PC-3 (cell line): ENCODE measurements at regions not wholly inside any gene's neighbourhood (a gene's known extent, or its start where the extent isn't known, plus 50 kb on each side); places are given as distances from the start of the nearest gene placed in this dataset.

ENCODE experiments used
- ATAC-seq: fragments of 200-7000 bp; cut with Tn5 transposase; 2 replicates; pipeline ENCODE4 v1.9.1; 2020; ENCODE audit warnings: mild to moderate bottlenecking, moderate library complexity
- BruUV-seq: library from RNA; stranded (reverse); fragments of 400-500 nt; replicated peaks from 2 replicates; lab custom pipeline; 2021; lab: Mats Ljungman, UMichigan
- CTCF ChIA-PET: fragments of 300-600 bp; sonication (Branson Sonifier 250); formaldehyde crosslinking; loops from one replicate; lab custom pipeline; 2022; ENCODE audit warnings: antibody characterized with exemption; lab: Charles Lee
- POLR2A ChIA-PET: fragments of 300-600 bp; sonication (Branson Sonifier 250); formaldehyde crosslinking; loops from one replicate; lab custom pipeline; 2022; ENCODE audit warnings: antibody characterized with exemption; ENCODE audit not compliant: unreplicated experiment; lab: Charles Lee
- DNase-seq: peaks from one replicate; pipeline ENCODE4 v3.0.0-alpha.2; 2015
- H2AFZ ChIP-seq: fragments of 300-600 bp; sonication (generic); 2 replicates; pipeline ENCODE4 v1.6.0; 2016; ENCODE audit warnings: antibody characterized with exemption, low read length
- H3F3A ChIP-seq: fragments of 300-600 bp; sonication (generic); one replicate; pipeline ENCODE4 v1.6.0; 2017; ENCODE audit warnings: antibody characterized with exemption, low read length, control low read depth, mild to moderate bottlenecking; ENCODE audit not compliant: unreplicated experiment
- H3K27ac ChIP-seq: fragments of 300-600 bp; sonication (generic); 2 replicates; pipeline ENCODE4 v1.5.1; 2016; ENCODE audit warnings: mild to moderate bottlenecking, low read length
- H3K27me3 ChIP-seq: fragments of 300-600 bp; sonication (generic); 2 replicates; pipeline ENCODE4 v1.6.1; 2016; ENCODE audit warnings: low read length, mixed read lengths
- H3K36me3 ChIP-seq: fragments of 300-600 bp; sonication (generic); 2 replicates; pipeline ENCODE4 v1.6.1; 2016; ENCODE audit warnings: low read depth, mixed run types, low read length, mixed read lengths
- H3K4me1 ChIP-seq: fragments of 300-600 bp; sonication (generic); 2 replicates; pipeline ENCODE4 v1.5.1; 2016; ENCODE audit warnings: low read length; ENCODE audit not compliant: insufficient read depth
- H3K4me2 ChIP-seq: fragments of 300-600 bp; sonication (generic); 2 replicates; pipeline ENCODE4 v1.6.0; 2016; ENCODE audit warnings: low read length
- H3K4me3 ChIP-seq: fragments of 300-600 bp; sonication (generic); 2 replicates; pipeline ENCODE4 v1.5.1; 2016; ENCODE audit warnings: mild to moderate bottlenecking, low read length, mixed read lengths
- H3K79me2 ChIP-seq: fragments of 300-600 bp; sonication (generic); 2 replicates; pipeline ENCODE4 v1.6.1; 2017; ENCODE audit warnings: low read length, mixed read lengths
- H3K9ac ChIP-seq: fragments of 300-600 bp; sonication (generic); 2 replicates; pipeline ENCODE4 v1.6.0; 2016; ENCODE audit warnings: mild to moderate bottlenecking, low read length
- H3K9me2 ChIP-seq: fragments of 300-600 bp; sonication (generic); replicated peaks from 2 replicates; pipeline ENCODE4 v1.6.1; 2016; ENCODE audit warnings: mixed run types, low read length, mixed read lengths
- H3K9me3 ChIP-seq: fragments of 300-600 bp; sonication (generic); 2 replicates; pipeline ENCODE4 v1.6.1; 2016; ENCODE audit warnings: low read length, mixed read lengths
- H4K20me1 ChIP-seq: fragments of 300-600 bp; sonication (generic); 2 replicates; pipeline ENCODE4 v1.6.1; 2016; ENCODE audit warnings: low read length, mixed read lengths
- EZH2 ChIP-seq: fragments of 300-600 bp; sonication (generic); IDR thresholded peaks from one replicate; pipeline ENCODE4 v1.6.1; 2017; ENCODE audit warnings: antibody characterized with exemption, mild to moderate bottlenecking, low read length; ENCODE audit not compliant: unreplicated experiment
- EZH2phosphoT487 ChIP-seq: fragments of 300-600 bp; sonication (generic); IDR thresholded peaks from 2 replicates; pipeline ENCODE4 v1.6.1; 2018; ENCODE audit warnings: mild to moderate bottlenecking, antibody characterized with exemption, low read length, borderline replicate concordance
- intact Hi-C: fragments of 100-400 bp; cut with micrococcal nuclease; formaldehyde crosslinking; loops from 2 replicates; pipeline ENCODE4 v1.9.0; 2023
- TF ChIP-seq, protein P1 (sequence below): fragments of 300-600 bp; sonication (generic); conservative IDR thresholded peaks from 2 replicates; pipeline ENCODE4 v1.5.1; 2017; ENCODE audit warnings: antibody characterized with exemption, low read depth, mild to moderate bottlenecking, low read length

DNA sequence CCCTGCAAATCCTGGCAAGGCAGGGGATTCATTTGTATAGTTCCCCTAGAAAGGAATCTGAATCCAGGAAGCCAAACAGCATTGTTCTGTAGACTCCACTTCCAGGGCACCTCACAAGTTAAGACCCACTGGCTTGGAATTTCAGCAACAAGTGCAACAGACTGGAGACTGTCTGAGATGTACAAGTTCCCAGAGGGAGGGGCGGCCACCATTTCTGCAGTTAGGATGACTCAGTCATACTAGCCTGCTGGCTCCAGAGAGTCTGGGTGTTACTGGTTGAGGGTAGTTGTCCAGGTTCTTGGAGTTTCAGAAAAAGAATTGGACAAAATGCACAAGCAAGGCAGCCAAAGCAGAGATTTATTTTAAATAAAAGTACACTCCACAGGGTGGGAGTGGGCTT, 384.2 kb downstream of the DSC3 start:
- POLR2A ChIA-PET: no interaction called here

DNA sequence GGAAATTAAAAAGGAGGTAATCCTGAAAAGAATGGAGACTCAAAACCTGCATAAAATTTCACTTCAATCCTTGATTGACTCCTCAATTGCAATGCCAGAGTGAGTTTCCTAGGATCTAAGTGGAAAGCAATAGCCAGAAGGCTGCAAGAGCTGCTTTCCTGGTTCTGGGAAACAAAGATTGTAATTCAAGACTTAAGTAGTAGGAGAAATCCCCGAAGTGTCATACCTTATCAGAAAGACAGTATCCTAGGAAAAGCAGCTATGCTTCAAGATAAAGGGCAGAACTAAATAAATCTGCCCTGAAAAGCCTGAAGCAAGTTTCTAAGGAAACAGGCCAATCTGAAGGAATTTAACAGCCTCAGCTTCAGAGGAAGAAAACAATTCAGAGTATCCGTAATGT, 390.2 kb downstream of the DSC3 start:
- no peak for ATAC-seq
- H3K36me3 ChIP-seq: no peaks in the 10 kb centered on the region
- ChIA-PET CTCF (no interaction called here), POLR2A (no interaction called here)
- H3K27me3 ChIP-seq: no peaks in the 10 kb centered on the region
- no peaks in the 10 kb centered on the region for H3K79me2 ChIP-seq
- intact Hi-C loops: no loop called here
- DNase-seq: no peak
- no peaks in the 10 kb centered on the region for H3K4me1 ChIP-seq
- no TSS peak for BruUV-seq
- H3K9ac ChIP-seq: no peak overlapping the region
- no peak overlapping the region for H3K27ac ChIP-seq
- TF ChIP-seq, protein P1, sequence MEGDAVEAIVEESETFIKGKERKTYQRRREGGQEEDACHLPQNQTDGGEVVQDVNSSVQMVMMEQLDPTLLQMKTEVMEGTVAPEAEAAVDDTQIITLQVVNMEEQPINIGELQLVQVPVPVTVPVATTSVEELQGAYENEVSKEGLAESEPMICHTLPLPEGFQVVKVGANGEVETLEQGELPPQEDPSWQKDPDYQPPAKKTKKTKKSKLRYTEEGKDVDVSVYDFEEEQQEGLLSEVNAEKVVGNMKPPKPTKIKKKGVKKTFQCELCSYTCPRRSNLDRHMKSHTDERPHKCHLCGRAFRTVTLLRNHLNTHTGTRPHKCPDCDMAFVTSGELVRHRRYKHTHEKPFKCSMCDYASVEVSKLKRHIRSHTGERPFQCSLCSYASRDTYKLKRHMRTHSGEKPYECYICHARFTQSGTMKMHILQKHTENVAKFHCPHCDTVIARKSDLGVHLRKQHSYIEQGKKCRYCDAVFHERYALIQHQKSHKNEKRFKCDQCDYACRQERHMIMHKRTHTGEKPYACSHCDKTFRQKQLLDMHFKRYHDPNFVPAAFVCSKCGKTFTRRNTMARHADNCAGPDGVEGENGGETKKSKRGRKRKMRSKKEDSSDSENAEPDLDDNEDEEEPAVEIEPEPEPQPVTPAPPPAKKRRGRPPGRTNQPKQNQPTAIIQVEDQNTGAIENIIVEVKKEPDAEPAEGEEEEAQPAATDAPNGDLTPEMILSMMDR: no peak
- no peak for TF ChIP-seq EZH2
- TF ChIP-seq EZH2phosphoT487: no peak
- H3F3A ChIP-seq: no peaks in the 10 kb centered on the region
- H3K9me2 ChIP-seq: no peaks in the 10 kb centered on the region
- H2AFZ ChIP-seq: no peak overlapping the region
- no peaks in the 10 kb centered on the region for H4K20me1 ChIP-seq
- H3K4me3 ChIP-seq: no peak overlapping the region
- H3K9me3 ChIP-seq: no peaks in the 10 kb centered on the region
- no peak overlapping the region for H3K4me2 ChIP-seq

More for the DNA sequence above, 384.2 kb downstream of the DSC3 start:
- Histone ChIP-seq H2AFZ (no peak overlapping the region), H3K4me2 (no peak overlapping the region), H3K36me3 (no peaks in the 10 kb centered on the region), H4K20me1 (no peaks in the 10 kb centered on the region), H3K4me3 (no peak overlapping the region), H3F3A (no peaks in the 10 kb centered on the region), H3K9me3 (no peaks in the 10 kb centered on the region), H3K79me2 (no peaks in the 10 kb centered on the region), H3K27me3 (no peaks in the 10 kb centered on the region), H3K9me2 (no peaks in the 10 kb centered on the region), H3K9ac (no peak overlapping the region), H3K27ac (no peak overlapping the region), H3K4me1 (no peaks in the 10 kb centered on the region)
- no peak for DNase-seq
- ATAC-seq: no peak
- BruUV-seq: no TSS peak
- TF ChIP-seq, protein P1: no peak
- TF ChIP-seq EZH2phosphoT487 (no peak), EZH2 (no peak)
- CTCF ChIA-PET: no interaction called here
- intact Hi-C loops: no loop called here

GRCh38 chr18:30650499-30650898, 392.0 kb downstream of the DSC3 start:
- H2AFZ ChIP-seq: no peak overlapping the region
- POLR2A ChIA-PET: no interaction called here
- intact Hi-C loops: no loop called here

More at GRCh38 chr18:30650499-30650898, 392.0 kb downstream of the DSC3 start:
- Histone ChIP-seq H3K9me2 (no peaks in the 10 kb centered on the region), H3K4me1 (no peaks in the 10 kb centered on the region), H4K20me1 (no peaks in the 10 kb centered on the region), H3K36me3 (no peaks in the 10 kb centered on the region), H3K4me2 (no peak overlapping the region), H3K79me2 (no peaks in the 10 kb centered on the region), H3K9ac (no peak overlapping the region), H3K4me3 (no peak overlapping the region), H3F3A (no peaks in the 10 kb centered on the region), H3K27me3 (no peaks in the 10 kb centered on the region), H3K9me3 (no peaks in the 10 kb centered on the region), H3K27ac (no peak overlapping the region)
- CTCF ChIA-PET: interaction anchor here (0.6 kb wide), 1 partner anchor 776 kb away, joined by 3 read pairs; no protein-coding TSS in a partner anchor
- BruUV-seq: no TSS peak
- DNase-seq (no peak), ATAC-seq (no peak)
- TF ChIP-seq, protein P1: no peak
- TF ChIP-seq EZH2 (no peak), EZH2phosphoT487 (no peak)
